ENCODE measurements at regions not wholly inside any gene's neighbourhood (a gene's known extent, or its start where the extent isn't known, plus 50 kb on each side); places are given as distances from the start of the nearest gene placed in this dataset.
"Not testable (repeated sequence)": the region's sequence is repeated elsewhere in the genome, so short reads cannot be mapped to it uniquely, and the experiment has no call there.

DNA sequence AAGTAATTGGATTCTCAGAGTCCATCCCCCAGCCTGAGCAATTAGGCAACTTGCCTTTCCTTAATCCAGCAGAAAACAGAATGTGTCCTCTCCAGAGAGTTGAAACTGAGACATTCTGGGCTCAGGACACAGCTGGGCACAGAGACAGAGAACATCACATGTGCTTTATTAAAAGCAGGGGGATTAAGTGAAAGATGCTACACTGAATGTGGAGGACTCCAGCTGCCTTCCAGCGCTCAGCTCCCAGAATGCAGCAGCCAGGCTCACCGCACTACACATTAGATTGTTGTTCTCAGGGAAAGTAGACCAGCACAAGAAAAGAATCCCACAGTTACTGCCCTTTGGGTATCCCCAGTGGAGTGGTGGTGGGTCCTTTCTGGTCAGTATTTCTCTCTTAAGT is 141.6 kb upstream of the IL12B start:
- Mint-ChIP-seq H3K36me3 (peaks cover 29% of the 10 kb centered on the region), H3K9me3 (peaks cover 9% of the 10 kb centered on the region), H3K4me3 (no peak overlapping the region), H3K4me1 (ENCODE audit: low read depth in 2 of 2) (peaks cover 16 to 20% of the 10 kb centered on the region in 2 donors), H3K27me3 (peaks cover 36 to 64% of the 10 kb centered on the region in 2 donors), H3K27ac (no peak overlapping the region)
- no peak for DNase-seq (ENCODE audit: low spot score)
- ATAC-seq: no peak

- Mint-ChIP-seq H3K27ac (no peak overlapping the region), H3K4me1 (ENCODE audit: low read depth in 2 of 2) (peaks cover 13% of the 10 kb centered on the region in 2 donors), H3K4me3 (no peak overlapping the region), H3K9me3 (peaks cover 9% of the 10 kb centered on the region), H3K27me3 (peaks cover 22 to 35% of the 10 kb centered on the region in 2 donors), H3K36me3 (peaks cover 33% of the 10 kb centered on the region)
- DNase-seq (ENCODE audit: low spot score) (no peak), ATAC-seq (no peak)
Measured at GRCh38 chr5:159475026-159475425, 144.7 kb upstream of the IL12B start.

DNA sequence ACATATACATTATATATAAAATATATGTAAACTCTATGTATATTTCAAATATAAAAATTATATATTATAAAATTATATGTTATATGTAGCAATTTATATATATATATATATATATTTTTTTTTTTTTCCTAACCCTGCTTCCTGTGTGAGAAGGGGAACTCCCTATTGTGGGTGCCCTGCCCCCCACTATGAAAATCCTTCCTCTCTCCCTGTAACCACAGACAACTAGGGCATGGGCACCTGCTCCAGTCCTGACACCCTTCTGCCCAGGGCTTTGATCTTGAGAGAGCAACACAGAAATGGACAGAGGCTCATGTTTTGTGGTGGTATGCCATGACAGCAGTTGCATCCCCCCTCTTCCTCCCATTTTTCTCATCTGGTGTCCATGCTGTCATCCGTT is 148.7 kb upstream of the IL12B start:
- Mint-ChIP-seq H3K27me3 (peaks cover 10 to 12% of the 10 kb centered on the region in 2 donors), H3K4me3 (peak overlapping the region; percentile 72), H3K36me3 (peaks cover 33% of the 10 kb centered on the region), H3K9me3 (peaks cover 11% of the 10 kb centered on the region), H3K27ac (peak overlapping the region; percentile 31 to 36), H3K4me1 (ENCODE audit: low read depth in 2 of 2) (peaks cover 10 to 14% of the 10 kb centered on the region in 2 donors)
- no peak for DNase-seq (ENCODE audit: low spot score)
- peak in 1 of 2 donors; percentile 48 for ATAC-seq

- Mint-ChIP-seq H3K36me3 (peaks cover 15% of the 10 kb centered on the region), H3K9me3 (peaks cover 2% of the 10 kb centered on the region), H3K27ac (no peak overlapping the region), H3K4me3 (no peak overlapping the region), H3K27me3 (peaks cover 5 to 7% of the 10 kb centered on the region in 2 donors), H3K4me1 (ENCODE audit: low read depth in 2 of 2) (peaks cover 10 to 17% of the 10 kb centered on the region in 2 donors)
- no peak for DNase-seq (ENCODE audit: low spot score)
- no peak for ATAC-seq
Measured at GRCh38 chr5:159480849-159481248, 150.6 kb upstream of the IL12B start.

GRCh38 chr5:159481751-159482150 is 151.5 kb upstream of the IL12B start:
- no peak for ATAC-seq
- peaks cover 2% of the 10 kb centered on the region for H3K9me3 Mint-ChIP-seq
- H3K36me3 Mint-ChIP-seq: peaks cover 6% of the 10 kb centered on the region
- peaks cover 5 to 7% of the 10 kb centered on the region in 2 donors for H3K27me3 Mint-ChIP-seq
- DNase-seq (ENCODE audit: low spot score): no peak
- H3K27ac Mint-ChIP-seq: no peak overlapping the region
- peaks cover 10 to 17% of the 10 kb centered on the region in 2 donors for H3K4me1 Mint-ChIP-seq (ENCODE audit: low read depth in 2 of 2)
- H3K4me3 Mint-ChIP-seq: no peak overlapping the region

GRCh38 chr5:159486836-159487235 is 156.5 kb upstream of the IL12B start:
- DNase-seq (ENCODE audit: low spot score) (no peak), ATAC-seq (no peak)
- Mint-ChIP-seq H3K4me3 (no peak overlapping the region), H3K27me3 (peaks cover 8 to 12% of the 10 kb centered on the region in 2 donors), H3K27ac (no peak overlapping the region), H3K4me1 (ENCODE audit: low read depth in 2 of 2) (peaks cover 0 to 3% of the 10 kb centered on the region in 2 donors), H3K9me3 (peaks cover 2% of the 10 kb centered on the region), H3K36me3 (no peaks in the 10 kb centered on the region)

GRCh38 chr5:159488516-159488915 is 158.2 kb upstream of the IL12B start:
- Mint-ChIP-seq H3K4me1 (ENCODE audit: low read depth in 2 of 2) (peaks cover 0 to 3% of the 10 kb centered on the region in 2 donors), H3K36me3 (no peaks in the 10 kb centered on the region), H3K4me3 (no peak overlapping the region), H3K27ac (no peak overlapping the region), H3K27me3 (peaks cover 5 to 12% of the 10 kb centered on the region in 2 donors), H3K9me3 (no peaks in the 10 kb centered on the region)
- ATAC-seq (no peak), DNase-seq (ENCODE audit: low spot score) (no peak)

DNA sequence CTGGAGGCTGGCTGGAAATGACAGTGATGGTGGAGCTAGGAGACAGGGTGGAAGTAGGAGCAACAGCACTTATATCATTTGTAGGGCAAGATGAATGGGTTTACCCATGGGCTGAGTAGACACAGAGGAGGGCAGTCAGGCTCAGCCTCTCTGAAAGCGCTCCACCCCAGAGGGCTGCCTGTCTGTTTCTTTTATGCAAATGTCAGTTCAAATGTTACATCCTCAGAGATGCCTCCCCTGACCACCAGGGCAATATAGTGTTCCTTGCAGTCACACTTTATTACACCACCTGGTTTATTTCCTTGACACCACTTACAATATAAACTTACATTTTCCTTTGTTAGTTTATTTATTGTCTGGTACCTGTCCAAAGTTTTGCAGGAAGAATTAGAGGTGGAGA is 159.5 kb upstream of the IL12B start:
- H3K4me3 Mint-ChIP-seq: no peak overlapping the region
- no peaks in the 10 kb centered on the region for H3K9me3 Mint-ChIP-seq
- DNase-seq (ENCODE audit: low spot score) (no peak), ATAC-seq (no peak)
- H3K36me3 Mint-ChIP-seq: no peaks in the 10 kb centered on the region
- H3K27me3 Mint-ChIP-seq: peaks cover 7 to 18% of the 10 kb centered on the region in 2 donors
- no peak overlapping the region for H3K27ac Mint-ChIP-seq
- H3K4me1 Mint-ChIP-seq (ENCODE audit: low read depth in 2 of 2): no peaks in the 10 kb centered on the region

- DNase-seq (ENCODE audit: low spot score) (no peak), ATAC-seq (no peak)
- Mint-ChIP-seq H3K9me3 (no peaks in the 10 kb centered on the region), H3K4me3 (no peak overlapping the region), H3K27ac (no peak overlapping the region), H3K4me1 (ENCODE audit: low read depth in 2 of 2) (peaks cover 0 to 3% of the 10 kb centered on the region in 2 donors), H3K36me3 (no peaks in the 10 kb centered on the region), H3K27me3 (peaks cover 9 to 23% of the 10 kb centered on the region in 2 donors)
Measured at GRCh38 chr5:159490507-159490906, 160.2 kb upstream of the IL12B start.

GRCh38 chr5:159493696-159494095 is 163.4 kb upstream of the IL12B start:
- H3K4me3 Mint-ChIP-seq: no peak overlapping the region
- peaks cover 0 to 3% of the 10 kb centered on the region in 2 donors for H3K4me1 Mint-ChIP-seq (ENCODE audit: low read depth in 2 of 2)
- no peaks in the 10 kb centered on the region for H3K36me3 Mint-ChIP-seq
- DNase-seq (ENCODE audit: low spot score): no peak
- ATAC-seq: no peak
- peaks cover 7 to 20% of the 10 kb centered on the region in 2 donors for H3K27me3 Mint-ChIP-seq
- no peak overlapping the region for H3K27ac Mint-ChIP-seq
- no peaks in the 10 kb centered on the region for H3K9me3 Mint-ChIP-seq

GRCh38 chr5:159496773-159497172 is 166.5 kb upstream of the IL12B start:
- Mint-ChIP-seq H3K27me3 (peaks cover 7 to 19% of the 10 kb centered on the region in 2 donors), H3K4me3 (no peak overlapping the region), H3K36me3 (no peaks in the 10 kb centered on the region), H3K9me3 (peaks cover 3% of the 10 kb centered on the region), H3K4me1 (ENCODE audit: low read depth in 2 of 2) (peaks cover 0 to 3% of the 10 kb centered on the region in 2 donors), H3K27ac (no peak overlapping the region)
- ATAC-seq (no peak), DNase-seq (ENCODE audit: low spot score) (no peak)

GRCh38 chr5:159497221-159497620 is 166.9 kb upstream of the IL12B start:
- Mint-ChIP-seq H3K36me3 (no peaks in the 10 kb centered on the region), H3K4me1 (ENCODE audit: low read depth in 2 of 2) (peaks cover 0 to 3% of the 10 kb centered on the region in 2 donors)

DNA sequence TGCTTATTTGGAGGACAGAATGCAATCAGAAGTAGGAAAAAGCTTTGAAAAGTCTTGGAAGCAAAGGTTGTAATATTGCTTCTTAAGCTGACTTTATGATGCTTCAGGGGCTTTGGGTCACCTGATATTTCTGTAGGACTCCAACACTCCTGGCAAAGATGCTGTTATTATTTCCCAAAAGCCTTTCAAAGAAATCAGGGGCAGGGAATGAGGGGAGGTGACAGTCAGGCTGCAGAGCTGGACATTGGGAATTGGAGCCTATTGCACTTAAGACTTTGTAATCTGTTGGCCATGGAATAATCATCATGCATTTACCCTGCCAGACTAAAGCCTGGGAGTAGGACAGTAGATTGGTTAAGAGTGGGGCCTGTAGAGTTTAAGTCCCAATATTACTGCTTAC is 168.3 kb upstream of the IL12B start:
- Mint-ChIP-seq H3K4me1 (ENCODE audit: low read depth in 2 of 2) (peaks cover 0 to 3% of the 10 kb centered on the region in 2 donors), H3K9me3 (peaks cover 3% of the 10 kb centered on the region), H3K27me3 (peaks cover 7 to 18% of the 10 kb centered on the region in 2 donors), H3K27ac (no peak overlapping the region), H3K36me3 (no peaks in the 10 kb centered on the region), H3K4me3 (no peak overlapping the region)
- DNase-seq (ENCODE audit: low spot score) (no peak), ATAC-seq (no peak)

More at GRCh38 chr5:159497221-159497620, 166.9 kb upstream of the IL12B start:
- Mint-ChIP-seq H3K27ac (no peak overlapping the region), H3K4me3 (no peak overlapping the region), H3K9me3 (peaks cover 3% of the 10 kb centered on the region), H3K27me3 (peaks cover 7 to 19% of the 10 kb centered on the region in 2 donors)
- DNase-seq (ENCODE audit: low spot score): no peak
- no peak for ATAC-seq

- H3K27me3 Mint-ChIP-seq; H3K4me3 Mint-ChIP-seq; DNase-seq (ENCODE audit: low spot score); H3K27ac Mint-ChIP-seq; H3K4me1 Mint-ChIP-seq (ENCODE audit: low read depth in 2 of 2); H3K9me3 Mint-ChIP-seq; ATAC-seq; H3K36me3 Mint-ChIP-seq: not testable (repeated sequence)
Measured at GRCh38 chr5:159502116-159502515, 171.8 kb upstream of the IL12B start.

DNA sequence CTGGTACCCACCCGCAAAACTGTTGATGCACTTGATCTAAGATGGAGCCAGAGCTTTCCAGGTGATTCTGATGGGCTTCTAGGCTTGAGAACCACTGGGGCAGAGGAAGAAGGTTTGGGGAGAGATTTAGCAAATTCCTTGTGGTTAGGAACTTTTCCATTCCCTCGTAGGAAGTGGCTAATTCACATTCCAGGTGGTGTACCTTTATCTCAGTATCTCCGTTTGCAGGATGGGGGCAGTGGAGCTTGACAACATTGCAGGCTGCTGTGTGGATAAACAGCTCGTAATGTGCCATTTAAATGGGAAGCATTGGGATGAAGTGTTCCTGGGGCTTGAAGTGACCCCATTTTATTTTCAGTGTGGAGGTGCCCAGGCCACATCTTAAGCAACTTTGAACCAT is 172.9 kb upstream of the IL12B start:
- H3K27me3 Mint-ChIP-seq: peaks cover 2 to 3% of the 10 kb centered on the region in 2 donors
- no peak for DNase-seq (ENCODE audit: low spot score)
- H3K4me3 Mint-ChIP-seq: no peak overlapping the region
- H3K36me3 Mint-ChIP-seq: no peaks in the 10 kb centered on the region
- ATAC-seq: no peak
- H3K27ac Mint-ChIP-seq: no peak overlapping the region
- peaks cover 3% of the 10 kb centered on the region for H3K9me3 Mint-ChIP-seq
- peaks cover 0 to 5% of the 10 kb centered on the region in 2 donors for H3K4me1 Mint-ChIP-seq (ENCODE audit: low read depth in 2 of 2)

Data from natural killer cell treated with Interleukin-12 subunit alpha and Interleukin-12 subunit beta and Interleukin-15 and Interleukin-18, amount 100 ng/mL, for 72 hours (primary cell).